NT2/D1 (cell line): ENCODE measurements at regions not wholly inside any gene's neighbourhood (a gene's known extent, or its start where the extent isn't known, plus 50 kb on each side); places are given as distances from the start of the nearest gene placed in this dataset.

Experiments
- SUZ12 ChIP-seq: IDR thresholded peaks from 2 replicates; pipeline ENCODE4 v1.6.1; 2011; ENCODE audit not compliant: insufficient read length, insufficient read depth; ENCODE audit errors: extremely low read depth
- YY1 ChIP-seq: IDR thresholded peaks from 2 replicates; pipeline ENCODE4 v1.6.1; 2011; ENCODE audit not compliant: insufficient read length, insufficient read depth
- ZNF274 ChIP-seq: IDR thresholded peaks from 2 replicates; pipeline ENCODE4 v1.6.1; 2011; ENCODE audit warnings: mild to moderate bottlenecking, low read depth, low read length

GRCh38 chr2:138846216-138846821 lies 66.1 kb upstream of the NXPH2 start:
- TF ChIP-seq YY1, result no peak
- no peak for TF ChIP-seq SUZ12
- no peak for TF ChIP-seq ZNF274
